ENCODE measurements at regions not wholly inside any gene's neighbourhood (a gene's known extent, or its start where the extent isn't known, plus 50 kb on each side); places are given as distances from the start of the nearest gene placed in this dataset.

DNA sequence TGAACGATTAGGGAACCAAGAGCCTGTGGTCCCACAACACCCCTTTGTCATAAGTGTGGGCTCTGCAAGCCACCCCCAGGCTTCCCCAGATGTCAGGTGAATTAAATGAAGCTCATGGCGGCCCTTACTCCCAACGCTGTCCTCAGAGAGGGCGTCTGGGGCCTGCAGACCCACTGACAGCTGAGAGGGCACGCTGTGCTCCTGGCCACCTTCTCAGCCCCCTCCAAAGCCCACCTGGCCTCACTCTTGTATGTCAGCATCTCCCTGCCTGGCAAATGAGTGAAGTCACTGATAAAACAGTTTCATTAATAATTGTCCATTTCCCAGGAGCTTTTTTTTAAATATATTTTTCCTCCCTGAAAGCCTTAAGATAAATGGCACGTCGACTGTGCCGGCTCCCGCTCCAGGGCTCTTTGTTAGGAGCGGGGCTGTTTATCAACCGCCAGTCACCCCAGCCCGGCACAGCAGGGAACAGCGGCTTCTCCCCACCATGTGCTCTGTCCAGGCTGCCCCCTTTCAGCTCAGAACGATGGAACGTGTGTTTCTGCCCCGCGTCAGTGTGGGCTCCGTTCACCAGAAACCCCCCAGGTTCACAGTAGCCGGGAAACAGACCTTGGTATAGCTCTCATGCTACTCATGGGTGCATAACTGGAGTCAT is 94.7 kb upstream of the SFSWAP start:
- no peak for TF ChIP-seq POLR2AphosphoS5 (IDR thresholded peaks at IDR 0.05)
- TF ChIP-seq, protein P1, sequence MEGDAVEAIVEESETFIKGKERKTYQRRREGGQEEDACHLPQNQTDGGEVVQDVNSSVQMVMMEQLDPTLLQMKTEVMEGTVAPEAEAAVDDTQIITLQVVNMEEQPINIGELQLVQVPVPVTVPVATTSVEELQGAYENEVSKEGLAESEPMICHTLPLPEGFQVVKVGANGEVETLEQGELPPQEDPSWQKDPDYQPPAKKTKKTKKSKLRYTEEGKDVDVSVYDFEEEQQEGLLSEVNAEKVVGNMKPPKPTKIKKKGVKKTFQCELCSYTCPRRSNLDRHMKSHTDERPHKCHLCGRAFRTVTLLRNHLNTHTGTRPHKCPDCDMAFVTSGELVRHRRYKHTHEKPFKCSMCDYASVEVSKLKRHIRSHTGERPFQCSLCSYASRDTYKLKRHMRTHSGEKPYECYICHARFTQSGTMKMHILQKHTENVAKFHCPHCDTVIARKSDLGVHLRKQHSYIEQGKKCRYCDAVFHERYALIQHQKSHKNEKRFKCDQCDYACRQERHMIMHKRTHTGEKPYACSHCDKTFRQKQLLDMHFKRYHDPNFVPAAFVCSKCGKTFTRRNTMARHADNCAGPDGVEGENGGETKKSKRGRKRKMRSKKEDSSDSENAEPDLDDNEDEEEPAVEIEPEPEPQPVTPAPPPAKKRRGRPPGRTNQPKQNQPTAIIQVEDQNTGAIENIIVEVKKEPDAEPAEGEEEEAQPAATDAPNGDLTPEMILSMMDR (IDR thresholded peaks at IDR 0.05) = no peak
- TF ChIP-seq EP300 (IDR thresholded peaks at IDR 0.05) = no peak
